Sigmoid colon (tissue), 6 donors: ENCODE measurements at regions not wholly inside any gene's neighbourhood (a gene's known extent, or its start where the extent isn't known, plus 50 kb on each side); places are given as distances from the start of the nearest gene placed in this dataset.

Experiments
- DNase-seq: peaks from one replicate; pipeline ENCODE4 v3.0.0-alpha.2; 2019
- H3K27ac ChIP-seq, 4 donors: fragments of 200-600 bp; sonication (generic); one replicate each; pipeline ENCODE4 v1.5.1; 2016 to 2019; ENCODE audit warnings: mild to moderate bottlenecking in 1 of 4
- H3K27me3 ChIP-seq, 3 donors: fragments of 200-600 bp; sonication (generic); one replicate each; pipeline ENCODE4 v1.5.1; 2019; ENCODE audit warnings: mild to moderate bottlenecking in 1 of 3
- H3K36me3 ChIP-seq, 4 donors: fragments of 200-600 bp; sonication (generic); one replicate each; pipeline ENCODE4 v1.5.1; 2016 to 2019
- H3K4me1 ChIP-seq, 4 donors: fragments of 200-600 bp; sonication (generic); one replicate each; pipeline ENCODE4 v1.5.1; 2017 to 2019
- H3K4me3 ChIP-seq, 4 donors: fragments of 200-600 bp; sonication (generic); one replicate each; pipeline ENCODE4 v1.5.1; 2017 to 2019; ENCODE audit warnings: mild to moderate bottlenecking in 2 of 4, moderate library complexity in 1 of 4
- H3K9me3 ChIP-seq, 4 donors: fragments of 200-600 bp in 3 of 4; sonication (generic) in 3 of 4; one replicate each; pipeline versions ENCODE4 v1.5.1 to v1.6.1; 2013 to 2019
- CTCF ChIP-seq, 4 experiments: fragments of 450-650 bp in 3 of 4; fragments of 200-600 bp in 1 of 4; IDR thresholded peaks; one replicate each; pipeline ENCODE4 v1.5.1; 2016 to 2019; ENCODE audit warnings: antibody characterized with exemption in 4 of 4, mild to moderate bottlenecking in 3 of 4, moderate library complexity in 2 of 4
- EP300 ChIP-seq, 4 donors: sonication (generic); formaldehyde crosslinking; IDR thresholded peaks; one replicate each; pipeline ENCODE4 v1.6.1; 2017; ENCODE audit warnings: antibody characterized with exemption in 4 of 4
- POLR2A ChIP-seq, 2 donors: fragments of 450-650 bp; IDR thresholded peaks; one replicate each; pipeline ENCODE4 v1.6.1; 2016; ENCODE audit warnings: antibody characterized with exemption in 2 of 2, mild to moderate bottlenecking in 2 of 2, moderate library complexity in 2 of 2
- POLR2AphosphoS5 ChIP-seq, 4 donors: sonication (generic); formaldehyde crosslinking; IDR thresholded peaks; one replicate each; pipeline ENCODE4 v1.6.1; 2017; ENCODE audit warnings: antibody characterized with exemption in 4 of 4
- WGBS, 2 donors: extraction: QIAGEN DNeasy Blood & Tissue Kit; methylation state at CpG; one replicate each; pipeline ENCODE4 v1.1.7; 2013; 5-methylcytosine and 5-hydroxymethylcytosine counted together
- intact Hi-C: fragments of 100-400 bp; cut with DNase I; formaldehyde crosslinking; loops from one replicate; pipeline ENCODE4 v1.15.1; 2023
- donor health status: healthy with polysubstance abuse.
- donor health status: healthy.

GRCh38 chr16:88300463-88300835 lies 82.3 kb upstream of the ZNF469 start:
- no peak for DNase-seq
- intact Hi-C loops, result no loop called here
- 80 to 88% methylated on average over 12 of the region's 12 CpGs for WGBS, 2 donors
- no peak overlapping the region for H3K4me3 ChIP-seq
- no peak overlapping the region for H3K27ac ChIP-seq
- peaks cover 0 to 24% (median 18%) of the 10 kb centered on the region in 4 donors for H3K4me1 ChIP-seq
- no peaks in the 10 kb centered on the region for H3K36me3 ChIP-seq
- no peak for TF ChIP-seq POLR2AphosphoS5 (IDR thresholded peaks at IDR 0.05)
- no peak for TF ChIP-seq EP300 (IDR thresholded peaks at IDR 0.05)
- TF ChIP-seq CTCF (IDR thresholded peaks at IDR 0.05), result no peak
- TF ChIP-seq POLR2A (IDR thresholded peaks at IDR 0.05), result no peak
- no peaks in the 10 kb centered on the region for H3K27me3 ChIP-seq
- no peaks in the 10 kb centered on the region for H3K9me3 ChIP-seq

- intact Hi-C loops, result no loop called here
- H3K27ac ChIP-seq, result no peak overlapping the region
- no peak overlapping the region for H3K4me3 ChIP-seq
- H3K4me1 ChIP-seq, result peaks cover 0 to 34% (median 24%) of the 10 kb centered on the region in 4 donors
- H3K9me3 ChIP-seq, result no peaks in the 10 kb centered on the region
- no peaks in the 10 kb centered on the region for H3K27me3 ChIP-seq
- 77 to 87% methylated on average over 11 of the region's 11 CpGs for WGBS, 2 donors
- no peak for TF ChIP-seq POLR2AphosphoS5 (IDR thresholded peaks at IDR 0.05)
- no peak for TF ChIP-seq POLR2A (IDR thresholded peaks at IDR 0.05)
- TF ChIP-seq EP300 (IDR thresholded peaks at IDR 0.05), result no peak
- no peak for TF ChIP-seq CTCF (IDR thresholded peaks at IDR 0.05)
- no peak for DNase-seq
- H3K36me3 ChIP-seq, result no peaks in the 10 kb centered on the region
Observed at GRCh38 chr16:88301431-88301830, 81.3 kb upstream of the ZNF469 start.

- H3K4me1 ChIP-seq, result peaks cover 0 to 38% (median 28%) of the 10 kb centered on the region in 4 donors
- H3K4me3 ChIP-seq, result no peak overlapping the region
- WGBS, 2 donors, result 70 to 80% methylated on average over 12 of the region's 12 CpGs
- DNase-seq, result no peak
- H3K36me3 ChIP-seq, result no peaks in the 10 kb centered on the region
- H3K27me3 ChIP-seq, result no peaks in the 10 kb centered on the region
- TF ChIP-seq EP300 (IDR thresholded peaks at IDR 0.05) (no peak), POLR2AphosphoS5 (IDR thresholded peaks at IDR 0.05) (no peak), CTCF (IDR thresholded peaks at IDR 0.05) (no peak), POLR2A (IDR thresholded peaks at IDR 0.05) (no peak)
- no peaks in the 10 kb centered on the region for H3K9me3 ChIP-seq
- intact Hi-C loops, result no loop called here
- no peak overlapping the region for H3K27ac ChIP-seq
Observed at GRCh38 chr16:88301886-88302285, 80.9 kb upstream of the ZNF469 start.

GRCh38 chr16:88302666-88303065 lies 80.1 kb upstream of the ZNF469 start:
- no peak overlapping the region for H3K27ac ChIP-seq
- no peaks in the 10 kb centered on the region for H3K9me3 ChIP-seq
- WGBS, 2 donors, result 85 to 90% methylated on average over 6 of the region's 6 CpGs
- H3K4me3 ChIP-seq, result no peak overlapping the region
- DNase-seq, result no peak
- no peak for TF ChIP-seq POLR2A (IDR thresholded peaks at IDR 0.05)
- no peak for TF ChIP-seq EP300 (IDR thresholded peaks at IDR 0.05)
- no peak for TF ChIP-seq POLR2AphosphoS5 (IDR thresholded peaks at IDR 0.05)
- TF ChIP-seq CTCF (IDR thresholded peaks at IDR 0.05), result no peak
- peaks cover 0 to 45% (median 35%) of the 10 kb centered on the region in 4 donors for H3K4me1 ChIP-seq
- no peaks in the 10 kb centered on the region for H3K27me3 ChIP-seq
- H3K36me3 ChIP-seq, result no peaks in the 10 kb centered on the region
- intact Hi-C loops, result no loop called here

GRCh38 chr16:88303405-88303804 lies 79.4 kb upstream of the ZNF469 start:
- TF ChIP-seq POLR2A (IDR thresholded peaks at IDR 0.05) (no peak), CTCF (IDR thresholded peaks at IDR 0.05) (no peak), POLR2AphosphoS5 (IDR thresholded peaks at IDR 0.05) (no peak), EP300 (IDR thresholded peaks at IDR 0.05) (no peak)
- 79 to 80% methylated on average over 6 of the region's 6 CpGs for WGBS, 2 donors
- Histone ChIP-seq H3K4me1 (peaks cover 0 to 45% (median 35%) of the 10 kb centered on the region in 4 donors), H3K4me3 (no peak overlapping the region), H3K27me3 (no peaks in the 10 kb centered on the region), H3K36me3 (no peaks in the 10 kb centered on the region), H3K9me3 (no peaks in the 10 kb centered on the region), H3K27ac (peak overlapping the region in 2 of 4 donors; percentile 74 to 78)
- intact Hi-C loops, result no loop called here
- no peak for DNase-seq
